ENCODE measurements at regions not wholly inside any gene's neighbourhood (a gene's known extent, or its start where the extent isn't known, plus 50 kb on each side); places are given as distances from the start of the nearest gene placed in this dataset.

DNA sequence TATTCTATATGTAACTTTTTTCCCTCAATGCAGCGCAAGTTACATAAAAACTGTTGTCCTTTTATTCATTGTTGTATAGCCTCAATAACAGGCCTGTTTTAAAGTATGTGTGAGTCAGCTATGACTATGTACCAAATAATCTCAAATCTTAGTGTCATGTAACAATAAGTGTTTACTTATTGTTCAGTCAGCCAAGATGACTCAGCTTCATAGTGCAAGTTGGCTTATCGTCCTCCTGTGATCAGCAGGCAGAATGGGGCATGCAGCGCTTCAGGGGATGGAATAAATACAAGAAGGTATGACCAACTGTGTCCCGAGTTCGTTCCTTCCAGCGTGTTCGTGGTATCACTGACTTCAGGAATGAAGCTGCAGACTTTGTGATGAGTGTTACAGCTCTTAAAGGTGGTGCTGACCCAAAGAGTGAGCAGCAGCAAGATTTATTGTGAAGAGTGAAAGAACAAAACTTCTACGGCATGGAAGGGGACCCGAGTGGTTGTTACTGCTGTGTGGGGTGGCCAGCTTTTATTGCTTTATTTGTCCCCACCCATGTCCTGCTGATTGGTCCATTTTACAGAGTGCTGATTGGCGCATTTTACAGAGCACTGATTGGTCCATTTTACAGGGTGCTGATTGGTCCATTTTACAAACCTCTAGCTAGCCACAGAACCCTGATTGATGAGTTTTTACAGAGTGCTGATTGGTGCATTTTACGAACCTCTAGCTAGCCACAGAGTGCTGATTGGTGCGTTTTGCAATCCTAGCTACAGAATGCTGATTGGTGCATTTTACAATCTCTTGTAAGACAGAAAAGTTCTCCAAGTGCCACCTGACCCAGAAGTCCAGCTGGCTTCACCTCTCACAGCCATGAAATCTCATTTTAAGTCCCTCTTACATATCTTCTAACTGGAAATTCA, 1016.0 kb downstream of the MCTP2 start:
- DNase-seq (ENCODE audit: low read depth): no peak

GRCh38 chr15:95249524-95249923, 1018.2 kb downstream of the MCTP2 start:
- no peak for DNase-seq (ENCODE audit: low read depth)

GRCh38 chr15:95252404-95252803, 1021.0 kb downstream of the MCTP2 start:
- DNase-seq (ENCODE audit: low read depth): no peak

DNA sequence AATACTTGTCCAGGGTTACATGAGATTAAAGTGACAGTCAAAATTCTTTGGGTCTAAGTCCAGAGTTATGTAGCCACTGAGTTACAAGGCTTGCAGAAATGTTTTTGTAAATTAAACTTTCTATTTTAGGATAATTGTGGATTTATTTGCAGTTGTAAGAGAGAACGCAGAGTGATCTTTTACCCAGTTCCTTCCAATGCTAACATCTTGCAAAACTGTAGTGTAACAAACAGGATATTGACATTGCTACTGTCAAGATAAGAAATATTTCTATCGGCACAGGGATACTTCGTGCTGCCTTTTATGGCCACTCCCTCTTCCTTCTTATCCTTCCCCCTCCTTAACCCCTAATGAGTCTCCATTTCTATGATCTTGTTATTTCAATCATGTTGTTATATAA, 1022.9 kb downstream of the MCTP2 start:
- no peak for DNase-seq (ENCODE audit: low read depth)

DNA sequence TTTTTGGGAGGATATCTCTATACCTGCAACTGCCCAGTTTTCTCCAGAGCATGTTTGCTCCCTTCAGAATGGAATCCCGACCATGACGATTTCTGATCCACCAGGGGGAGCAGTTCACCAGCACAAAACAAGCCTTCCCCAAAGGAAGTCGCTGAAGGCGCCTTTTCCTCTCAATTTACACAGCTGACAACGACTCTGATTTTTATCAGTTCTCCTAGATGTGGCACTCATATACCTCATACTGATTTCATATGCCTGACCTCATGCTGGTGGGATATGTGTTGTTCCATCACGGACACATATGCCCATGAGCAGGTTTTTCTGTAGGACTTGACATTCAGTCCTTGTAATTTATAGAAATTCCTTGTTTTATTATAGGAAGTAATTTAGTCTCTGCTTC, 1028.2 kb downstream of the MCTP2 start:
- DNase-seq (ENCODE audit: low read depth): peak; percentile 3

DNA sequence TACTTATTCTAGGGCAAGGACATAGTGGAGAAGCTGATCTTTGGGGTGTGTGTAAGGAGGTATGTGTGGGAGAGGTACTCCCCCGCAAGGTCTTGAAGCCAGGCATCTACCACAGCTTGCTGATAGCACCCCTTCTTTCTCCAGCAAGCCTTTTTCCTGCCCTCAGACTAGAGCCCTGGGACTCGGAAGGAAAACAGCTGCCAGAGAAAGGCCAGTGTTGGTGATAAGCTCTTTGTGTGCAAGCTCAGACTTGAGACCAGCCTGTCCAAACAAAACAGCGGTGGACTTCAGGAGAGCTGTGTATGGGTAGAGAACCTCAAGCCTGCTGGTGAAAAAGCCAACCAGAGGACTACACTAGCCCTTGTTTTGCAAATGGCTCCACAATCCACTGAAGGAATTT, 1028.6 kb downstream of the MCTP2 start:
- DNase-seq (ENCODE audit: low read depth): no peak

- no peak for DNase-seq (ENCODE audit: low read depth)
These were observed 1029.5 kb downstream of the MCTP2 start for GRCh38 chr15:95260856-95261255.

GRCh38 chr15:95261546-95261945, 1030.2 kb downstream of the MCTP2 start:
- DNase-seq (ENCODE audit: low read depth): no peak

GRCh38 chr15:95261968-95262367, 1030.6 kb downstream of the MCTP2 start:
- no peak for DNase-seq (ENCODE audit: low read depth)

GRCh38 chr15:95262866-95263564, 1031.7 kb downstream of the MCTP2 start:
- DNase-seq (ENCODE audit: low read depth): no peak

DNA sequence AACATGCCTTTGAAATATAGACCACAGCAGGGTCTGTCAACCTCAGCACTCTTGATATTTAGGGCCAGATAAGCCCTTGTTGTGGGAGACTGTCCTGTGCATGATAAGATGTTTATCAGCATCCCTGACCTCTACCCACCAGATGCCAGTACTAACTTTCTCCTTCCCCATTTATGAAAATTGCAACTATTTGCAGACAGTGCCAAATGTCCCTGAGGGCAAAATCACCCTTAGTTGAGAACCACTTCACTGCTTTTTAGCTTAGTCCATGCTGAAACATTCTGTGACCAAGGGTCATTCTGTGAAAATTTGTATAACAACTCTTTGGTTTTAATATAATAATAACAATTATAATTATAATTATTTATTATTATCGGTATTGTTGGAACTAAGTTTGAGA, 1032.4 kb downstream of the MCTP2 start:
- DNase-seq (ENCODE audit: low read depth): no peak

- no peak for DNase-seq (ENCODE audit: low read depth)
These were observed 1034.1 kb downstream of the MCTP2 start for GRCh38 chr15:95265419-95265997.

GRCh38 chr15:95266451-95267061, 1035.2 kb downstream of the MCTP2 start:
- DNase-seq (ENCODE audit: low read depth): no peak

- DNase-seq (ENCODE audit: low read depth): no peak
These were observed 1036.1 kb downstream of the MCTP2 start for GRCh38 chr15:95267481-95267880.

GRCh38 chr15:95269242-95270183, 1038.2 kb downstream of the MCTP2 start:
- no peak for DNase-seq (ENCODE audit: low read depth)

GRCh38 chr15:95274101-95274500, 1042.7 kb downstream of the MCTP2 start:
- no peak for DNase-seq (ENCODE audit: low read depth)

DNA sequence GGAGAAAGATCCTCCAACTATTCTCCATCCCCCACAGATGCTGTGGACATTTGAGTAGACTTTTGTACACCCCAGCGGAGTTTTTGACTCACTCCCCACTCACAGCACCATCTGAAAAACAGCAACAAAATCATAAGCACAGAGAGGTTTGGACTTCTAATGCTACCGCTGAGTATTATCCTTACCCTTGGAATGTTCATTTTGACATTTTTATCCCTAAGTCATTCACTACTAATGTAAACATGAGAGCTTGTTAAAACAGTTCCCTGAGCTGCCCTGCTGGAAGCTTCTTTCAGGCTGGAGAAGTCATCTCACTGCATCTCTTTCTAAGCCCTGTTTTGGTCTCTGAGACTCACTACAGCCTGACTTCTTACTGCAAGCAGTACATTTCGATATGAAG, 1045.9 kb downstream of the MCTP2 start:
- DNase-seq (ENCODE audit: low read depth): no peak

GRCh38 chr15:95278532-95279245, 1047.3 kb downstream of the MCTP2 start:
- no peak for DNase-seq (ENCODE audit: low read depth)

- DNase-seq (ENCODE audit: low read depth): no peak
These were observed 1048.1 kb downstream of the MCTP2 start for GRCh38 chr15:95279277-95280019.

GRCh38 chr15:95280711-95281110, 1049.3 kb downstream of the MCTP2 start:
- DNase-seq (ENCODE audit: low read depth): no peak

Data from T follicular helper cell (primary cell).